MM.1S (cell line): ENCODE measurements at regions not wholly inside any gene's neighbourhood (a gene's known extent, or its start where the extent isn't known, plus 50 kb on each side); places are given as distances from the start of the nearest gene placed in this dataset.
"Not testable (repeated sequence)": the region's sequence is repeated elsewhere in the genome, so short reads cannot be mapped to it uniquely, and the experiment has no call there.

ENCODE experiments used
- DNase-seq: peaks from one replicate; pipeline ENCODE4 v3.0.0-alpha.2; 2015
- H2AFZ ChIP-seq: fragments of 300-600 bp; sonication (generic); 2 replicates; pipeline ENCODE4 v1.6.0; 2016; ENCODE audit warnings: antibody characterized with exemption, low read length
- H3F3A ChIP-seq: fragments of 300-600 bp; sonication (generic); 2 replicates; pipeline ENCODE4 v1.6.1; 2016; ENCODE audit warnings: mild to moderate bottlenecking, antibody characterized with exemption, low read length, moderate library complexity, mixed read lengths; ENCODE audit not compliant: insufficient read depth
- H3K27ac ChIP-seq: fragments of 300-600 bp; sonication (generic); 2 replicates; pipeline ENCODE4 v1.5.1; 2016; ENCODE audit warnings: mild to moderate bottlenecking, low read length
- H3K27me3 ChIP-seq: fragments of 300-600 bp; sonication (generic); replicated peaks from 2 replicates; pipeline ENCODE4 v1.6.0; 2016; ENCODE audit warnings: low read length; ENCODE audit not compliant: insufficient read depth
- H3K36me3 ChIP-seq: fragments of 300-600 bp; sonication (generic); replicated peaks from 2 replicates; pipeline ENCODE4 v1.6.1; 2016; ENCODE audit warnings: mild to moderate bottlenecking, low read length, mixed read lengths; ENCODE audit not compliant: insufficient read depth
- H3K4me1 ChIP-seq: fragments of 300-600 bp; sonication (generic); 2 replicates; pipeline ENCODE4 v1.6.1; 2016; ENCODE audit warnings: low read length, mixed read lengths
- H3K4me2 ChIP-seq: fragments of 300-600 bp; sonication (generic); 2 replicates; pipeline ENCODE4 v1.6.0; 2016; ENCODE audit warnings: low read depth, low read length
- H3K4me3 ChIP-seq: fragments of 300-600 bp; sonication (generic); 2 replicates; pipeline ENCODE4 v1.5.1; 2016; ENCODE audit warnings: low read length, mixed read lengths
- H3K79me2 ChIP-seq: fragments of 300-600 bp; sonication (generic); 2 replicates; pipeline ENCODE4 v1.6.1; 2016; ENCODE audit warnings: mixed run types, low read length, mixed read lengths
- H3K9ac ChIP-seq: fragments of 300-600 bp; sonication (generic); 2 replicates; pipeline ENCODE4 v1.6.1; 2016; ENCODE audit warnings: low read length, mixed read lengths
- H3K9me2 ChIP-seq: fragments of 300-600 bp; sonication (generic); replicated peaks from 2 replicates; pipeline ENCODE4 v1.6.1; 2016; ENCODE audit warnings: mild to moderate bottlenecking, low read length, mixed read lengths; ENCODE audit not compliant: insufficient read depth
- H3K9me3 ChIP-seq: fragments of 300-600 bp; sonication (generic); replicated peaks from 2 replicates; pipeline ENCODE4 v1.6.1; 2016; ENCODE audit warnings: mild to moderate bottlenecking, low read length, mixed read lengths; ENCODE audit not compliant: insufficient read depth
- H4K20me1 ChIP-seq: fragments of 300-600 bp; sonication (generic); 2 replicates; pipeline ENCODE4 v1.6.1; 2016; ENCODE audit warnings: mild to moderate bottlenecking, low read length, moderate library complexity, mixed read lengths; ENCODE audit not compliant: insufficient read depth
- CTCF ChIP-seq: fragments of 300-600 bp; sonication (generic); IDR thresholded peaks from 2 replicates; pipeline ENCODE4 v1.5.1; 2016; ENCODE audit warnings: antibody characterized with exemption, low read length, mixed read lengths
- EZH2 ChIP-seq: fragments of 300-600 bp; sonication (generic); optimal IDR thresholded peaks from 2 replicates; pipeline ENCODE3; 2017; ENCODE audit warnings: low read depth, mild to moderate bottlenecking, antibody characterized with exemption, low read length, mixed read lengths
- EZH2phosphoT487 ChIP-seq: fragments of 300-600 bp; sonication (generic); IDR thresholded peaks from 2 replicates; pipeline ENCODE4 v1.6.1; 2018; ENCODE audit warnings: antibody characterized with exemption, low read length

DNA sequence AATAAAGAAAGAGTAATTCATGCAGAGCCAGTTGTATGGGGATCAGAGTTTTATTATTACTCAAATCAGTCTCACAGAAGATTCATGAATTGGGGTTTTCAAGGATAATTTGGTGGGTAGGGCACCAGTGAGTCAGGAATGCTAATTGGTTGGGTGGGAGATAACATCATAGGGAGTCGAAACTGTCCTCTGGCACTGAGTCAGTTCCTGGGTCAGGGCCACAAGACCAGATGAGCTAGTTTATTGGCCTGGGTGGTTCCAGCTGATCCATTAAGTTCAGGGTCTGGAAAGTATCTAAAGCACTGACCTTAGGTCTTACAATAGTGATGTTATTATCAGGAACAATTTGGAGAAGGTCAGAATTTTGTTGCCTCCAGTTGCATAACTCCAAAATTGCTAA lies 998.6 kb upstream of the EPHA6 start:
- Histone ChIP-seq H3K79me2 (no peaks in the 10 kb centered on the region), H3F3A (no peaks in the 10 kb centered on the region), H3K9me2 (no peaks in the 10 kb centered on the region), H3K36me3 (no peaks in the 10 kb centered on the region), H3K27ac (no peak overlapping the region), H3K4me2 (no peak overlapping the region), H3K9me3 (no peaks in the 10 kb centered on the region), H3K4me3 (no peak overlapping the region), H2AFZ (no peak overlapping the region), H3K9ac (no peak overlapping the region), H4K20me1 (no peaks in the 10 kb centered on the region), H3K4me1 (no peaks in the 10 kb centered on the region), H3K27me3 (no peaks in the 10 kb centered on the region)
- DNase-seq = no peak
- TF ChIP-seq CTCF = no peak
- TF ChIP-seq EZH2phosphoT487 = no peak
- no peak for TF ChIP-seq EZH2

DNA sequence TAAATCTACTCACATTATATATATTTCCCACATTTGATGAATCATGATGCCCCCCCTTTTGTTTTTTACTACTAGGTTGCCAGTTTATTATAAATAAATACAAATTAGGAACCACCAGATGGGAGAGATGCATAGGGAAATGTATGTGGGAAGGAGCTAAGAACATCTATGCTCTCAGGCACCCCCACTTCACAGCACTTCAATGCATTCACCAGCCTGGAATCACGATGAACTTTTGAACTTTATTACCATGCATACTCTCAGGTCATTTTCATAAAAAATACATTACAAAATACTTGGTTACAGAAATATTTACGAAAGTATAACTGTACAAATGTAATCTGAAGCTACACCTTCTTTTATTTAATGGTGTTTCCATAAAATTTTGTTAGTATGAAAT lies 988.0 kb upstream of the EPHA6 start:
- Histone ChIP-seq H3K9me3 (no peaks in the 10 kb centered on the region), H3K4me1 (no peaks in the 10 kb centered on the region), H3K27ac (no peak overlapping the region), H4K20me1 (no peaks in the 10 kb centered on the region), H3K4me3 (no peak overlapping the region), H3K9ac (no peak overlapping the region), H3K27me3 (no peaks in the 10 kb centered on the region), H3K9me2 (no peaks in the 10 kb centered on the region), H3K79me2 (no peaks in the 10 kb centered on the region), H3F3A (no peaks in the 10 kb centered on the region), H3K36me3 (no peaks in the 10 kb centered on the region), H3K4me2 (no peak overlapping the region), H2AFZ (no peak overlapping the region)
- TF ChIP-seq CTCF = no peak
- no peak for TF ChIP-seq EZH2phosphoT487
- TF ChIP-seq EZH2 = no peak
- no peak for DNase-seq

DNA sequence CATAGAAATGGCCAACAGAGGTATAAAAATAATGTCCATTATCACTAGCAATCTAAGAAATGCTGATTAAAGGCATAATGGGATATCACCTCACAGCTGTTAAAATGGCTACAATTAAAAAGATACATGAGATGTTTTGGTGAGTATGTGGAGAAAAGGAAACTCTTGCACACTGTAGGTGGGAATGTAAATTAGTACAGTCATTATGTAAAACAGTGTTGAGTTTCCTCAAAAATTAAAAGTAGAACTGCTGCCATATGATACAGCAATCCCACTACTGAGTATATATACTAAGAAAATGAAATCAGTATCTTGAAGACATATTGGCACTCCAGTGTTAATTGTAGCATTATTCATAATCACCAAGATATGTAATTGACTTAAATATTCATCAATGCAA lies 982.2 kb upstream of the EPHA6 start:
- no peaks in the 10 kb centered on the region for H3K36me3 ChIP-seq
- H3K4me3 ChIP-seq = no peak overlapping the region
- H3K27ac ChIP-seq = no peak overlapping the region
- no peaks in the 10 kb centered on the region for H3F3A ChIP-seq
- H4K20me1 ChIP-seq = no peaks in the 10 kb centered on the region
- no peaks in the 10 kb centered on the region for H3K9me3 ChIP-seq
- H3K79me2 ChIP-seq = no peaks in the 10 kb centered on the region
- no peak overlapping the region for H2AFZ ChIP-seq
- TF ChIP-seq EZH2 = no peak
- no peak for TF ChIP-seq EZH2phosphoT487
- no peak for TF ChIP-seq CTCF
- H3K4me1 ChIP-seq = no peaks in the 10 kb centered on the region
- H3K27me3 ChIP-seq = no peaks in the 10 kb centered on the region
- no peak overlapping the region for H3K4me2 ChIP-seq
- DNase-seq = no peak
- H3K9me2 ChIP-seq = no peaks in the 10 kb centered on the region
- no peak overlapping the region for H3K9ac ChIP-seq

- H3K4me3 ChIP-seq, H3K27ac ChIP-seq, H3K9ac ChIP-seq, H3K79me2 ChIP-seq, H3K36me3 ChIP-seq, H2AFZ ChIP-seq, H3K9me3 ChIP-seq, H4K20me1 ChIP-seq, H3K27me3 ChIP-seq, DNase-seq, H3K4me2 ChIP-seq, H3K4me1 ChIP-seq, H3F3A ChIP-seq, H3K9me2 ChIP-seq: not testable (repeated sequence)
Measured at GRCh38 chr3:95860628-95861027, 953.8 kb upstream of the EPHA6 start.
